ENCODE measurements at regions not wholly inside any gene's neighbourhood (a gene's known extent, or its start where the extent isn't known, plus 50 kb on each side); places are given as distances from the start of the nearest gene placed in this dataset.

- DNase-seq (ENCODE audit: low read depth in 1 of 2, low spot score in 1 of 2), result no peak
Measured at GRCh38 chr16:51813609-51814008, 662.5 kb upstream of the SALL1 start.

GRCh38 chr16:51812945-51813344, 661.9 kb upstream of the SALL1 start:
- DNase-seq (ENCODE audit: low read depth in 1 of 2, low spot score in 1 of 2), result no peak

- DNase-seq (ENCODE audit: low read depth in 1 of 2, low spot score in 1 of 2), result no peak
Measured at GRCh38 chr16:51807551-51807950, 656.5 kb upstream of the SALL1 start.

GRCh38 chr16:51801635-51802034, 650.6 kb upstream of the SALL1 start:
- DNase-seq (ENCODE audit: low read depth in 1 of 2, low spot score in 1 of 2), result no peak

GRCh38 chr16:51797669-51798259, 646.7 kb upstream of the SALL1 start:
- no peak for DNase-seq (ENCODE audit: low read depth in 1 of 2, low spot score in 1 of 2)

- no peak for DNase-seq (ENCODE audit: low read depth in 1 of 2, low spot score in 1 of 2)
Measured at GRCh38 chr16:51779240-51779639, 628.2 kb upstream of the SALL1 start.

- no peak for DNase-seq (ENCODE audit: low read depth in 1 of 2, low spot score in 1 of 2)
Measured at GRCh38 chr16:51773071-51773890, 622.2 kb upstream of the SALL1 start.

- DNase-seq (ENCODE audit: low read depth in 1 of 2, low spot score in 1 of 2), result no peak
Measured at GRCh38 chr16:51766739-51767138, 615.7 kb upstream of the SALL1 start.

GRCh38 chr16:51763072-51763661, 612.1 kb upstream of the SALL1 start:
- DNase-seq (ENCODE audit: low read depth in 1 of 2, low spot score in 1 of 2), result no peak

- peak in 1 of 2 donors; percentile 2 for DNase-seq (ENCODE audit: low read depth in 1 of 2, low spot score in 1 of 2)
Measured at GRCh38 chr16:51762081-51762996, 611.3 kb upstream of the SALL1 start.

- DNase-seq (ENCODE audit: low read depth in 1 of 2, low spot score in 1 of 2), result no peak
Measured at GRCh38 chr16:51761001-51761400, 609.9 kb upstream of the SALL1 start.

GRCh38 chr16:51759999-51760398, 608.9 kb upstream of the SALL1 start:
- no peak for DNase-seq (ENCODE audit: low read depth in 1 of 2, low spot score in 1 of 2)

- no peak for DNase-seq (ENCODE audit: low read depth in 1 of 2, low spot score in 1 of 2)
Measured at GRCh38 chr16:51759329-51759728, 608.3 kb upstream of the SALL1 start.

GRCh38 chr16:51757921-51758479, 606.9 kb upstream of the SALL1 start:
- no peak for DNase-seq (ENCODE audit: low read depth in 1 of 2, low spot score in 1 of 2)

GRCh38 chr16:51757505-51757904, 606.4 kb upstream of the SALL1 start:
- DNase-seq (ENCODE audit: low read depth in 1 of 2, low spot score in 1 of 2), result no peak

- no peak for DNase-seq (ENCODE audit: low read depth in 1 of 2, low spot score in 1 of 2)
Measured at GRCh38 chr16:51757124-51757470, 606.0 kb upstream of the SALL1 start.

GRCh38 chr16:51756447-51757123, 605.5 kb upstream of the SALL1 start:
- DNase-seq (ENCODE audit: low read depth in 1 of 2, low spot score in 1 of 2), result no peak

- no peak for DNase-seq (ENCODE audit: low read depth in 1 of 2, low spot score in 1 of 2)
Measured at GRCh38 chr16:51755577-51756355, 604.7 kb upstream of the SALL1 start.

- no peak for DNase-seq (ENCODE audit: low read depth in 1 of 2, low spot score in 1 of 2)
Measured at GRCh38 chr16:51755039-51755501, 604.0 kb upstream of the SALL1 start.

All from stimulated activated CD4-positive, alpha-beta T cell treated with anti-CD3 and anti-CD28 coated beads, Interleukin-15, amount 100 ng/mL, for 1 hour (primary cell).